HG02884 (cell line): ENCODE measurements at regions not wholly inside any gene's neighbourhood (a gene's known extent, or its start where the extent isn't known, plus 50 kb on each side); places are given as distances from the start of the nearest gene placed in this dataset.

Experiments used
- ATAC-seq: cut with Tn5 transposase; IDR thresholded peaks from one replicate; pipeline ENCODE4 v1.9.1; 2021; ENCODE audit warnings: mild to moderate bottlenecking, moderate library complexity; ENCODE audit not compliant: unreplicated experiment

GRCh38 chr18:60319129-60319528 lies 53.4 kb downstream of the MC4R start:
- no peak for ATAC-seq

- ATAC-seq: no peak
Measured at GRCh38 chr18:60311676-60312360, 60.8 kb downstream of the MC4R start.

GRCh38 chr18:60295674-60296073 lies 76.9 kb downstream of the MC4R start:
- ATAC-seq: no peak

GRCh38 chr18:60292186-60292585 lies 80.4 kb downstream of the MC4R start:
- no peak for ATAC-seq

- ATAC-seq: no peak
Measured at GRCh38 chr18:60279391-60279790, 93.2 kb downstream of the MC4R start.

GRCh38 chr18:60277855-60278480 lies 94.6 kb downstream of the MC4R start:
- no peak for ATAC-seq

GRCh38 chr18:60267391-60268058 lies 105.0 kb downstream of the MC4R start:
- ATAC-seq: no peak

- no peak for ATAC-seq
Measured at GRCh38 chr18:60266558-60266957, 106.0 kb downstream of the MC4R start.

- ATAC-seq: no peak
Measured at GRCh38 chr18:60259052-60259681, 113.4 kb downstream of the MC4R start.

- no peak for ATAC-seq
Measured at GRCh38 chr18:60249388-60249787, 123.2 kb downstream of the MC4R start.

- no peak for ATAC-seq
Measured at GRCh38 chr18:60248336-60249330, 123.9 kb downstream of the MC4R start.

- ATAC-seq: peak; percentile 77
Measured at GRCh38 chr18:60247103-60247502, 125.5 kb downstream of the MC4R start.

GRCh38 chr18:60246606-60247005 lies 126.0 kb downstream of the MC4R start:
- ATAC-seq: peak; percentile 80

- no peak for ATAC-seq
Measured at GRCh38 chr18:60245096-60245495, 127.5 kb downstream of the MC4R start.

- peak; percentile 93 for ATAC-seq
Measured at GRCh38 chr18:60239024-60239710, 133.4 kb downstream of the MC4R start.

- ATAC-seq: no peak
Measured at GRCh38 chr18:60235164-60235563, 137.4 kb downstream of the MC4R start.

- ATAC-seq: no peak
Measured at GRCh38 chr18:60232541-60232940, 140.0 kb downstream of the MC4R start.

GRCh38 chr18:60228609-60229595 lies 143.7 kb downstream of the MC4R start:
- no peak for ATAC-seq

GRCh38 chr18:60215432-60215831 lies 157.1 kb downstream of the MC4R start:
- ATAC-seq: no peak
